ENCODE measurements at regions not wholly inside any gene's neighbourhood (a gene's known extent, or its start where the extent isn't known, plus 50 kb on each side); places are given as distances from the start of the nearest gene placed in this dataset.
A peak's percentile ranks its signal among the peaks of the same experiment; 100 is the strongest.
"Not testable (repeated sequence)": the region's sequence is repeated elsewhere in the genome, so short reads cannot be mapped to it uniquely, and the experiment has no call there.

GRCh38 chr7:106523482-106523881 is 137.5 kb downstream of the CCDC71L start:
- DNase-seq (ENCODE audit: low read depth) = no peak

GRCh38 chr7:106522696-106523095 is 138.3 kb downstream of the CCDC71L start:
- DNase-seq (ENCODE audit: low read depth) = no peak

GRCh38 chr7:106521541-106521940 is 139.4 kb downstream of the CCDC71L start:
- DNase-seq (ENCODE audit: low read depth) = no peak

- no peak for DNase-seq (ENCODE audit: low read depth)
Observed at GRCh38 chr7:106520962-106521514, 139.9 kb downstream of the CCDC71L start.

- DNase-seq (ENCODE audit: low read depth) = no peak
Observed at GRCh38 chr7:106518967-106519366, 142.0 kb downstream of the CCDC71L start.

- DNase-seq (ENCODE audit: low read depth) = no peak
Observed at GRCh38 chr7:106518239-106518638, 142.7 kb downstream of the CCDC71L start.

- no peak for DNase-seq (ENCODE audit: low read depth)
Observed at GRCh38 chr7:106517508-106517907, 143.4 kb downstream of the CCDC71L start.

- no peak for DNase-seq (ENCODE audit: low read depth)
Observed at GRCh38 chr7:106515321-106515720, 145.6 kb downstream of the CCDC71L start.

GRCh38 chr7:106514881-106515280 is 146.1 kb downstream of the CCDC71L start:
- DNase-seq (ENCODE audit: low read depth) = no peak

GRCh38 chr7:106512217-106512616 is 148.7 kb downstream of the CCDC71L start:
- no peak for DNase-seq (ENCODE audit: low read depth)

GRCh38 chr7:106504645-106505044 is 156.3 kb downstream of the CCDC71L start:
- DNase-seq (ENCODE audit: low read depth) = no peak

- DNase-seq (ENCODE audit: low read depth) = no peak
Observed at GRCh38 chr7:106504207-106504606, 156.8 kb downstream of the CCDC71L start.

GRCh38 chr7:106503626-106504025 is 157.3 kb downstream of the CCDC71L start:
- no peak for DNase-seq (ENCODE audit: low read depth)

- DNase-seq (ENCODE audit: low read depth) = no peak
Observed at GRCh38 chr7:106501605-106502580, 159.1 kb downstream of the CCDC71L start.

- no peak for DNase-seq (ENCODE audit: low read depth)
Observed at GRCh38 chr7:106499897-106500296, 161.1 kb downstream of the CCDC71L start.

- DNase-seq (ENCODE audit: low read depth) = not testable (repeated sequence)
Observed at GRCh38 chr7:106498005-106498404, 163.0 kb downstream of the CCDC71L start.

- no peak for DNase-seq (ENCODE audit: low read depth)
Observed at GRCh38 chr7:106493041-106493731, 167.8 kb downstream of the CCDC71L start.

- no peak for DNase-seq (ENCODE audit: low read depth)
Observed at GRCh38 chr7:106488465-106488864, 172.5 kb downstream of the CCDC71L start.

GRCh38 chr7:106487892-106488291 is 173.1 kb downstream of the CCDC71L start:
- no peak for DNase-seq (ENCODE audit: low read depth)

GRCh38 chr7:106486331-106486730 is 174.6 kb downstream of the CCDC71L start:
- peak; percentile 80 for DNase-seq (ENCODE audit: low read depth)

- DNase-seq (ENCODE audit: low read depth) = no peak
Observed at GRCh38 chr7:106485919-106486318, 175.0 kb downstream of the CCDC71L start.

GRCh38 chr7:106485031-106485551 is 175.9 kb downstream of the CCDC71L start:
- peak; percentile 60 for DNase-seq (ENCODE audit: low read depth)

- no peak for DNase-seq (ENCODE audit: low read depth)
Observed at GRCh38 chr7:106484562-106484961, 176.4 kb downstream of the CCDC71L start.

Measured in HS-5 (cell line).